ENCODE measurements at regions not wholly inside any gene's neighbourhood (a gene's known extent, or its start where the extent isn't known, plus 50 kb on each side); places are given as distances from the start of the nearest gene placed in this dataset.
"Not testable (repeated sequence)": the region's sequence is repeated elsewhere in the genome, so short reads cannot be mapped to it uniquely, and the experiment has no call there.

DNA sequence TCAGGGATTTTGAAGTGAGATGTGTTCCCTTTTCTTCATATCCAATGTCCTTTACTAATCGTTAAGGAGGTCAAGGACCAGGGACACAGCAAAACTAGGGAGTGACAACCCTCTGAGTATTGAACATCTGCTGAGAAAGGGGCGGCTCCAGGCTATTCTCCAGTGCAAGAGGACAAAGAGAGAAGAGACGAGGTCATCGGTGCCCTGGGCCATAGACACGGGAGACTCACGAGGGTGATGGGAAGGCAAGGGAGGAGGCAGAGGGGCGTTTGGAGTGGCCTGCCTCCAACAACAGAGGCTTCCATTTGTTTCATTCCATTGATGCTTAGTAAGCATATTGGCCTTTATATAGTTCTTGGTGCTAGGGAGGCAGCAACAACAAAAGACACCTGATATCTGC, 268.4 kb downstream of the CXCL12 start:
- in situ Hi-C loops (cut with HindIII; ENCODE audit: low sequenced_read_pairs), result no loop called here
- no peak for DNase-seq (ENCODE audit: low read depth, low spot score)
- H3K4me3 ChIP-seq (ENCODE audit: low read depth, low read length), result no peak overlapping the region
- TF ChIP-seq, protein P1, sequence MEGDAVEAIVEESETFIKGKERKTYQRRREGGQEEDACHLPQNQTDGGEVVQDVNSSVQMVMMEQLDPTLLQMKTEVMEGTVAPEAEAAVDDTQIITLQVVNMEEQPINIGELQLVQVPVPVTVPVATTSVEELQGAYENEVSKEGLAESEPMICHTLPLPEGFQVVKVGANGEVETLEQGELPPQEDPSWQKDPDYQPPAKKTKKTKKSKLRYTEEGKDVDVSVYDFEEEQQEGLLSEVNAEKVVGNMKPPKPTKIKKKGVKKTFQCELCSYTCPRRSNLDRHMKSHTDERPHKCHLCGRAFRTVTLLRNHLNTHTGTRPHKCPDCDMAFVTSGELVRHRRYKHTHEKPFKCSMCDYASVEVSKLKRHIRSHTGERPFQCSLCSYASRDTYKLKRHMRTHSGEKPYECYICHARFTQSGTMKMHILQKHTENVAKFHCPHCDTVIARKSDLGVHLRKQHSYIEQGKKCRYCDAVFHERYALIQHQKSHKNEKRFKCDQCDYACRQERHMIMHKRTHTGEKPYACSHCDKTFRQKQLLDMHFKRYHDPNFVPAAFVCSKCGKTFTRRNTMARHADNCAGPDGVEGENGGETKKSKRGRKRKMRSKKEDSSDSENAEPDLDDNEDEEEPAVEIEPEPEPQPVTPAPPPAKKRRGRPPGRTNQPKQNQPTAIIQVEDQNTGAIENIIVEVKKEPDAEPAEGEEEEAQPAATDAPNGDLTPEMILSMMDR (IDR thresholded peaks at IDR 0.05; ENCODE audit: low read depth, low read length), result no peak

- TF ChIP-seq, protein P1 (IDR thresholded peaks at IDR 0.05; ENCODE audit: low read depth, low read length), result no peak
- in situ Hi-C loops (cut with HindIII; ENCODE audit: low sequenced_read_pairs), result no loop called here
- H3K4me3 ChIP-seq (ENCODE audit: low read depth, low read length), result no peak overlapping the region
- DNase-seq (ENCODE audit: low read depth, low spot score), result no peak
These were observed 269.4 kb downstream of the CXCL12 start for GRCh38 chr10:44115516-44115915.

DNA sequence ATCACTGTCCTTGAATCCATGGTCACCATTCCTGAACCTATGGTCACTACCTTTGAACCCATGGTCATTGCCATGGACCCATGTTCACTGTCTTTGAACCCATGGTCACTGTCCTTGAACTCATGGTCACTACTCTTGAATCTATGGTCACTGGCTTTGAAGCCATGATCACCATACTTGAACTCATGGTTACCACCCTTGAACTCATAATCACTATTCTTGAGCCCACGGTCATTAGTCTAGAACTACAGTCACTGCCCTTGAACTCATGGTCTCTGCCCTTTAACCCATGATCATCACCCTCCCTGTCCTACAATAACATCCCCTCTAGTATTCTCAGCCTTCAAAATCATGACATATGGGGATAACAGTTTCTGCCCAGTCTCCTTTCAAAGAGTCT, 270.5 kb downstream of the CXCL12 start:
- no peak for DNase-seq (ENCODE audit: low read depth, low spot score)
- TF ChIP-seq, protein P1 (IDR thresholded peaks at IDR 0.05; ENCODE audit: low read depth, low read length), result no peak

DNA sequence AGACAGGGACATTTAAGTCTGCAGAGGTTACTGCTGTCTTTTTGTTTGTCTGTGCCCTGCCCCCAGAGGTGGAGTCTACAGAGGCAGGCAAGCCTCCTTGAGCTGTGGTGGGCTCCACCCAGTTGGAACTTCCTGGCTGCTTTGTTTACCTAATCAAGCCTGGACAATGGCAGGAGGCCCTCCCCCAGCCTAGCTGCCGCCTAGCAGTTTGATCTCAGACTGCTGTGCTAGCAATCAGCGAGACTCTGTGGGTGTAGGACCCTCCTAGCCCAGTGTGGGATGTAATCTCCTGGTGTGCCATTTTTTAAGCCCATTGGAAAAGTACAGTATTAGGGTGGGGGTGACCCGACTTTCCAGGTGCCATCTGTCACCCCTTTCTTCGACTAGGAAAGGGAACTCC, 272.6 kb downstream of the CXCL12 start:
- DNase-seq (ENCODE audit: low read depth, low spot score); in situ Hi-C loops (cut with HindIII; ENCODE audit: low sequenced_read_pairs); H3K4me3 ChIP-seq (ENCODE audit: low read depth, low read length): not testable (repeated sequence)

More for the DNA sequence above, 270.5 kb downstream of the CXCL12 start:
- H3K4me3 ChIP-seq (ENCODE audit: low read depth, low read length), result no peak overlapping the region
- in situ Hi-C loops (cut with HindIII; ENCODE audit: low sequenced_read_pairs), result no loop called here

- no peak for DNase-seq (ENCODE audit: low read depth, low spot score)
- H3K4me3 ChIP-seq (ENCODE audit: low read depth, low read length), result no peak overlapping the region
- TF ChIP-seq, protein P1 (IDR thresholded peaks at IDR 0.05; ENCODE audit: low read depth, low read length), result no peak
- in situ Hi-C loops (cut with HindIII; ENCODE audit: low sequenced_read_pairs), result no loop called here
These were observed 279.2 kb downstream of the CXCL12 start for GRCh38 chr10:44105696-44106095.

DNA sequence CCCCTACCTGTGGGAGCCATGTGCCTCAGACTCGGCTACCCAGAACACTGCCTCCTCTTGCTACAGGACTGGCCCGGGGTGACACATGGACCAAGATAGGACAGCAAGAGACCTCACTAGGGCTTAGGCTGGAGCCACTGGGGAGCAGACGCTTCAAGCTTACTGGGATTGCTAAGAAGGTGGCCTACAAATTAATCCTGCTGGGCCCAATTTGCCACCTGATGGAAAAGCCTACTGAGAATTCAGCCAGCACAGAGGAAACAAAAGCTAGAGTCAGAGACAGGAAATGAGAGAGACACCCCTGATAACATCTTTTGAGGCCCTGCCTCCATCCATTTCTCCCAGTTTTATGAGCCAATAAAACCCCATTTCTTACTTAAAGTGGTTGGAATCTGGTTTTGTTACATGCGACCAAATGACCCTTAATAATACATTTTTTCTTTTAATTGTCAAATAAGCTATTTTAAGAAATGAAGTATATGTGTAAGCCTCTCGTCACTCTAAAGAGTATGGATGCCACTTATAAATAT, 282.1 kb downstream of the CXCL12 start:
- H3K4me3 ChIP-seq (ENCODE audit: low read depth, low read length), result no peak overlapping the region
- TF ChIP-seq, protein P1 (IDR thresholded peaks at IDR 0.05; ENCODE audit: low read depth, low read length), result no peak
- no peak for DNase-seq (ENCODE audit: low read depth, low spot score)
- in situ Hi-C loops (cut with HindIII; ENCODE audit: low sequenced_read_pairs), result no loop called here

DNA sequence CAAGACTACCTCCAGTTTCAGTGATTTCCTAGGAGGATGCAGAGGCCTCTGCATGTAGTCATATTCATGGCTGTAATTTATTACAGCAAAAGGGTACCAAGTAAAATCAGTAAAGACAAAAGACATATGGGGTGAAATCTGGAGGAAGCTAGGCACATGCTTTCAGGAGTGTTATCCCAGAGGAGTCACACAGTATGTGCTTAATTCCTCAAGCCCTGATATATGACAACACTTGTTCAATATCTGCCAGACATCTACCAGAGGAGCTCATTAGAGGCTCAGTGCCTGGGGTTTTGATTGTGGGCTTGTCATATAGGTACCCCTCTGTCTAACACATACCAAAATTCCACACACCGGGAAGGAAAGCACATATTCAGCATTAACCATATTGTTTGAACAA, 283.8 kb downstream of the CXCL12 start:
- no peak for DNase-seq (ENCODE audit: low read depth, low spot score)
- in situ Hi-C loops (cut with HindIII; ENCODE audit: low sequenced_read_pairs), result no loop called here
- TF ChIP-seq, protein P1 (IDR thresholded peaks at IDR 0.05; ENCODE audit: low read depth, low read length), result no peak
- H3K4me3 ChIP-seq (ENCODE audit: low read depth, low read length), result no peak overlapping the region
